HEK293 (cell line): ENCODE measurements at regions not wholly inside any gene's neighbourhood (a gene's known extent, or its start where the extent isn't known, plus 50 kb on each side); places are given as distances from the start of the nearest gene placed in this dataset.
A peak's percentile ranks its signal among the peaks of the same experiment; 100 is the strongest.

Source experiments
- KLF8 ChIP-seq: fragments of 450-650 bp; formaldehyde crosslinking; IDR thresholded peaks from 2 replicates; pipeline ENCODE4 v1.5.1; 2016; ENCODE audit warnings: missing biosample characterization, missing genetic modification characterization
- OSR2 ChIP-seq: fragments of 450-650 bp; formaldehyde crosslinking; IDR thresholded peaks from 2 replicates; pipeline ENCODE4 v1.5.1; 2016; ENCODE audit warnings: missing biosample characterization, missing genetic modification characterization
- OVOL3 ChIP-seq: fragments of 450-650 bp; formaldehyde crosslinking; IDR thresholded peaks from 2 replicates; pipeline ENCODE4 v1.5.1; 2016; ENCODE audit warnings: missing biosample characterization, missing genetic modification characterization
- SALL2 ChIP-seq: fragments of 450-650 bp; formaldehyde crosslinking; IDR thresholded peaks from 2 replicates; pipeline ENCODE4 v1.5.0; 2017; ENCODE audit warnings: missing biosample characterization, mild to moderate bottlenecking, missing genetic modification characterization, borderline replicate concordance
- SCRT2 ChIP-seq: fragments of 450-650 bp; formaldehyde crosslinking; IDR thresholded peaks from 2 replicates; pipeline ENCODE4 v1.5.1; 2016; ENCODE audit warnings: missing biosample characterization, missing genetic modification characterization
- SP2 ChIP-seq: fragments of 450-650 bp; formaldehyde crosslinking; IDR thresholded peaks from 2 replicates; pipeline ENCODE4 v1.5.1; 2016; ENCODE audit warnings: missing biosample characterization, missing genetic modification characterization
- TCF7L2 ChIP-seq: IDR thresholded peaks from 2 replicates; pipeline ENCODE4 v1.6.1; 2011; ENCODE audit warnings: low read depth, mild to moderate bottlenecking, inconsistent platforms, low read length, moderate library complexity, borderline replicate concordance
- ZBTB8A ChIP-seq: fragments of 450-650 bp; formaldehyde crosslinking; IDR thresholded peaks from 2 replicates; pipeline ENCODE4 v1.5.1; 2016; ENCODE audit warnings: missing biosample characterization, missing genetic modification characterization
- ZNF146 ChIP-seq: fragments of 450-650 bp; formaldehyde crosslinking; IDR thresholded peaks from 2 replicates; pipeline ENCODE4 v1.5.1; 2016; ENCODE audit warnings: missing biosample characterization, missing genetic modification characterization
- ZNF16 ChIP-seq: fragments of 450-650 bp; formaldehyde crosslinking; IDR thresholded peaks from 2 replicates; pipeline ENCODE4 v1.5.1; 2016; ENCODE audit warnings: low read depth, missing biosample characterization, missing genetic modification characterization
- ZNF221 ChIP-seq: fragments of 450-650 bp; formaldehyde crosslinking; IDR thresholded peaks from 2 replicates; pipeline ENCODE4 v1.5.1; 2017; ENCODE audit warnings: missing biosample characterization, missing genetic modification characterization, borderline replicate concordance
- ZNF292 ChIP-seq: fragments of 450-650 bp; formaldehyde crosslinking; IDR thresholded peaks from 2 replicates; pipeline ENCODE4 v1.5.1; 2016; ENCODE audit warnings: low read depth, missing biosample characterization, missing genetic modification characterization, borderline replicate concordance
- ZNF302 ChIP-seq: fragments of 450-650 bp; formaldehyde crosslinking; IDR thresholded peaks from 2 replicates; pipeline ENCODE4 v1.5.1; 2016; ENCODE audit warnings: missing biosample characterization, missing genetic modification characterization, low read depth
- ZNF514 ChIP-seq: fragments of 450-650 bp; formaldehyde crosslinking; IDR thresholded peaks from 2 replicates; pipeline ENCODE4 v1.5.1; 2016; ENCODE audit warnings: missing biosample characterization, missing genetic modification characterization
- ZNF555 ChIP-seq: fragments of 450-650 bp; formaldehyde crosslinking; conservative IDR thresholded peaks from 2 replicates; pipeline ENCODE4 v1.5.1; 2017; ENCODE audit warnings: missing biosample characterization, mild to moderate bottlenecking, missing genetic modification characterization, inconsistent platforms
- ZNF561 ChIP-seq: fragments of 450-650 bp; IDR thresholded peaks from 2 replicates; pipeline ENCODE4 v1.5.1; 2018; ENCODE audit warnings: missing biosample characterization, missing genetic modification characterization, borderline replicate concordance
- ZNF610 ChIP-seq: fragments of 450-650 bp; formaldehyde crosslinking; IDR thresholded peaks from 2 replicates; pipeline ENCODE4 v1.5.1; 2016; ENCODE audit warnings: missing biosample characterization, missing genetic modification characterization, borderline replicate concordance
- ZNF654 ChIP-seq: fragments of 450-650 bp; formaldehyde crosslinking; IDR thresholded peaks from 2 replicates; pipeline ENCODE4 v1.5.1; 2016; ENCODE audit warnings: low read depth, missing biosample characterization, missing genetic modification characterization
- ZNF658 ChIP-seq: fragments of 450-650 bp; formaldehyde crosslinking; IDR thresholded peaks from 2 replicates; pipeline ENCODE4; 2016; ENCODE audit warnings: missing biosample characterization, missing genetic modification characterization
- ZNF670 ChIP-seq: fragments of 450-650 bp; formaldehyde crosslinking; IDR thresholded peaks from 2 replicates; pipeline ENCODE4 v1.5.1; 2016; ENCODE audit warnings: missing biosample characterization, missing genetic modification characterization, low read depth
- ZNF830 ChIP-seq: fragments of 450-650 bp; IDR thresholded peaks from 2 replicates; pipeline ENCODE4 v1.5.0; 2018; ENCODE audit warnings: missing biosample characterization, missing genetic modification characterization, low read depth, mild to moderate bottlenecking, moderate library complexity
- ZNF843 ChIP-seq: fragments of 450-650 bp; formaldehyde crosslinking; IDR thresholded peaks from 2 replicates; pipeline ENCODE4 v1.5.1; 2016; ENCODE audit warnings: missing biosample characterization, missing genetic modification characterization
- ZSCAN23 ChIP-seq: fragments of 450-650 bp; formaldehyde crosslinking; IDR thresholded peaks from 2 replicates; pipeline ENCODE4 v1.5.1; 2016; ENCODE audit warnings: missing biosample characterization, missing genetic modification characterization
- ZXDB ChIP-seq: fragments of 450-650 bp; formaldehyde crosslinking; IDR thresholded peaks from 2 replicates; pipeline ENCODE4 v1.5.1; 2016; ENCODE audit warnings: missing biosample characterization, missing genetic modification characterization
- TF ChIP-seq, protein P1 (sequence below): fragments of 450-650 bp; formaldehyde crosslinking; IDR thresholded peaks from 2 replicates; pipeline ENCODE4 v1.5.1; 2016; ENCODE audit warnings: missing biosample characterization, missing genetic modification characterization
- TF ChIP-seq, protein P2 (sequence below): fragments of 450-650 bp; formaldehyde crosslinking; IDR thresholded peaks from 2 replicates; pipeline ENCODE4 v1.5.1; 2017; ENCODE audit warnings: missing biosample characterization, missing genetic modification characterization
- TF ChIP-seq, protein P3 (sequence below): fragments of 450-650 bp; formaldehyde crosslinking; IDR thresholded peaks from 2 replicates; pipeline ENCODE4 v1.5.1; 2017; ENCODE audit warnings: missing biosample characterization, missing genetic modification characterization
- TF ChIP-seq, protein P4 (sequence below): fragments of 450-650 bp; formaldehyde crosslinking; IDR thresholded peaks from 2 replicates; pipeline ENCODE4 v1.5.1; 2016; ENCODE audit warnings: missing biosample characterization, missing genetic modification characterization
- TF ChIP-seq, protein P5 (sequence below): fragments of 450-650 bp; formaldehyde crosslinking; IDR thresholded peaks from 2 replicates; pipeline ENCODE4 v1.5.1; 2016; ENCODE audit warnings: missing biosample characterization, missing genetic modification characterization
- TF ChIP-seq, protein P6 (sequence below): fragments of 450-650 bp; formaldehyde crosslinking; IDR thresholded peaks from 2 replicates; pipeline ENCODE4 v1.5.1; 2017; ENCODE audit warnings: missing biosample characterization, missing genetic modification characterization

DNA sequence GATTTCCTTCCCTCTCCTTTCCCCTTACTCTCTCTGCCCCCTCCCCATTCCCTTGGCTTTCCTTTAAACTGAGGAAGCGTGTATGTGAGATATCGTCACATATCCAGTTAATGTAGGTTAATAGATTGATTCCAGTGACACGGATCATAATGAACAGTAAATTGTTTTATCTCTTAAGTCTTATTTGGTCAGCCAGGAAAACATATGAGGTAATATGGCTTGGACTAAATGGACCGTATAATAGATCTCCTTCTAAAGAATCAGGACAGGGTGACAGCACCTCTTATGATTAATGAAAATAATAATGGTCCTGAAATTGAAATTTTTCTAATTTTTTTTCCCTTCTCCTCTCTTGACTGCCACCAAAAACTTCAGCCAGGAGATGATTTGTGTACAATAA, 779.8 kb upstream of the NR2F2 start (continued):
- TF ChIP-seq, protein P1, sequence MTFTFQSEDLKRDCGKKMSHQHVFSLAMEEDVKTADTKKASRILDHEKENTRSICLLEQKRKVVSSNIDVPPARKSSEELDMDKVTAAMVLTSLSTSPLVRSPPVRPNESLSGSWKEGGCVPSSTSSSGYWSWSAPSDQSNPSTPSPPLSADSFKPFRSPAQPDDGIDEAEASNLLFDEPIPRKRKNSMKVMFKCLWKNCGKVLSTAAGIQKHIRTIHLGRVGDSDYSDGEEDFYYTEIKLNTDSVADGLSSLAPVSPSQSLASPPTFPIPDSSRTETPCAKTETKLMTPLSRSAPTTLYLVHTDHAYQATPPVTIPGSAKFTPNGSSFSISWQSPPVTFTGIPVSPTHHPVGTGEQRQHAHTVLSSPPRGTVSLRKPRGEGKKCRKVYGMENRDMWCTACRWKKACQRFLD: no peak
- TF ChIP-seq SALL2 (tag by site-specific recombination) (no peak), TCF7L2 (no peak), ZNF830 (tag by site-specific recombination) (no peak), ZNF654 (tag by site-specific recombination) (no peak), OSR2 (no peak), ZNF670 (tag by site-specific recombination) (no peak), ZNF302 (tag by site-specific recombination) (no peak), SCRT2 (tag by site-specific recombination) (no peak), ZNF610 (no peak), KLF8 (tag by site-specific recombination) (peak; percentile 22; the same call in 1 of the 2 replicates), ZNF292 (tag by site-specific recombination) (no peak), ZNF146 (tag by site-specific recombination) (no peak), ZXDB (0 out of 2 replicates have a peak, but pooled peaks have one; percentile 14), SP2 (tag by site-specific recombination) (no peak), ZNF16 (tag by site-specific recombination) (no peak), ZNF561 (tag by site-specific recombination) (no peak), ZNF843 (tag by site-specific recombination) (peak; percentile 75), OVOL3 (tag by site-specific recombination) (no peak), ZNF555 (tag by site-specific recombination) (no peak), ZNF658 (tag by site-specific recombination) (no peak), ZNF514 (no peak), ZNF221 (no peak), ZSCAN23 (no peak), ZBTB8A (tag by site-specific recombination) (no peak)
- TF ChIP-seq, protein P2, sequence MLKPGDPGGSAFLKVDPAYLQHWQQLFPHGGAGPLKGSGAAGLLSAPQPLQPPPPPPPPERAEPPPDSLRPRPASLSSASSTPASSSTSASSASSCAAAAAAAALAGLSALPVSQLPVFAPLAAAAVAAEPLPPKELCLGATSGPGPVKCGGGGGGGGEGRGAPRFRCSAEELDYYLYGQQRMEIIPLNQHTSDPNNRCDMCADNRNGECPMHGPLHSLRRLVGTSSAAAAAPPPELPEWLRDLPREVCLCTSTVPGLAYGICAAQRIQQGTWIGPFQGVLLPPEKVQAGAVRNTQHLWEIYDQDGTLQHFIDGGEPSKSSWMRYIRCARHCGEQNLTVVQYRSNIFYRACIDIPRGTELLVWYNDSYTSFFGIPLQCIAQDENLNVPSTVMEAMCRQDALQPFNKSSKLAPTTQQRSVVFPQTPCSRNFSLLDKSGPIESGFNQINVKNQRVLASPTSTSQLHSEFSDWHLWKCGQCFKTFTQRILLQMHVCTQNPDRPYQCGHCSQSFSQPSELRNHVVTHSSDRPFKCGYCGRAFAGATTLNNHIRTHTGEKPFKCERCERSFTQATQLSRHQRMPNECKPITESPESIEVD (tag by site-specific recombination): peak; percentile 52; the same call in 1 of the 2 replicates
- TF ChIP-seq, protein P3, sequence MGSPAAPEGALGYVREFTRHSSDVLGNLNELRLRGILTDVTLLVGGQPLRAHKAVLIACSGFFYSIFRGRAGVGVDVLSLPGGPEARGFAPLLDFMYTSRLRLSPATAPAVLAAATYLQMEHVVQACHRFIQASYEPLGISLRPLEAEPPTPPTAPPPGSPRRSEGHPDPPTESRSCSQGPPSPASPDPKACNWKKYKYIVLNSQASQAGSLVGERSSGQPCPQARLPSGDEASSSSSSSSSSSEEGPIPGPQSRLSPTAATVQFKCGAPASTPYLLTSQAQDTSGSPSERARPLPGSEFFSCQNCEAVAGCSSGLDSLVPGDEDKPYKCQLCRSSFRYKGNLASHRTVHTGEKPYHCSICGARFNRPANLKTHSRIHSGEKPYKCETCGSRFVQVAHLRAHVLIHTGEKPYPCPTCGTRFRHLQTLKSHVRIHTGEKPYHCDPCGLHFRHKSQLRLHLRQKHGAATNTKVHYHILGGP (tag by site-specific recombination): no peak
- TF ChIP-seq, protein P4, sequence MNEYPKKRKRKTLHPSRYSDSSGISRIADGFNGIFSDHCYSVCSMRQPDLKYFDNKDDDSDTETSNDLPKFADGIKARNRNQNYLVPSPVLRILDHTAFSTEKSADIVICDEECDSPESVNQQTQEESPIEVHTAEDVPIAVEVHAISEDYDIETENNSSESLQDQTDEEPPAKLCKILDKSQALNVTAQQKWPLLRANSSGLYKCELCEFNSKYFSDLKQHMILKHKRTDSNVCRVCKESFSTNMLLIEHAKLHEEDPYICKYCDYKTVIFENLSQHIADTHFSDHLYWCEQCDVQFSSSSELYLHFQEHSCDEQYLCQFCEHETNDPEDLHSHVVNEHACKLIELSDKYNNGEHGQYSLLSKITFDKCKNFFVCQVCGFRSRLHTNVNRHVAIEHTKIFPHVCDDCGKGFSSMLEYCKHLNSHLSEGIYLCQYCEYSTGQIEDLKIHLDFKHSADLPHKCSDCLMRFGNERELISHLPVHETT (tag by site-specific recombination): no peak
- TF ChIP-seq, protein P5, sequence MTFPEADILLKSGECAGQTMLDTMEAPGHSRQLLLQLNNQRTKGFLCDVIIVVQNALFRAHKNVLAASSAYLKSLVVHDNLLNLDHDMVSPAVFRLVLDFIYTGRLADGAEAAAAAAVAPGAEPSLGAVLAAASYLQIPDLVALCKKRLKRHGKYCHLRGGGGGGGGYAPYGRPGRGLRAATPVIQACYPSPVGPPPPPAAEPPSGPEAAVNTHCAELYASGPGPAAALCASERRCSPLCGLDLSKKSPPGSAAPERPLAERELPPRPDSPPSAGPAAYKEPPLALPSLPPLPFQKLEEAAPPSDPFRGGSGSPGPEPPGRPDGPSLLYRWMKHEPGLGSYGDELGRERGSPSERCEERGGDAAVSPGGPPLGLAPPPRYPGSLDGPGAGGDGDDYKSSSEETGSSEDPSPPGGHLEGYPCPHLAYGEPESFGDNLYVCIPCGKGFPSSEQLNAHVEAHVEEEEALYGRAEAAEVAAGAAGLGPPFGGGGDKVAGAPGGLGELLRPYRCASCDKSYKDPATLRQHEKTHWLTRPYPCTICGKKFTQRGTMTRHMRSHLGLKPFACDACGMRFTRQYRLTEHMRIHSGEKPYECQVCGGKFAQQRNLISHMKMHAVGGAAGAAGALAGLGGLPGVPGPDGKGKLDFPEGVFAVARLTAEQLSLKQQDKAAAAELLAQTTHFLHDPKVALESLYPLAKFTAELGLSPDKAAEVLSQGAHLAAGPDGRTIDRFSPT (tag by site-specific recombination): 0 out of 2 replicates have a peak, but pooled peaks have one; percentile 17
- TF ChIP-seq, protein P6, sequence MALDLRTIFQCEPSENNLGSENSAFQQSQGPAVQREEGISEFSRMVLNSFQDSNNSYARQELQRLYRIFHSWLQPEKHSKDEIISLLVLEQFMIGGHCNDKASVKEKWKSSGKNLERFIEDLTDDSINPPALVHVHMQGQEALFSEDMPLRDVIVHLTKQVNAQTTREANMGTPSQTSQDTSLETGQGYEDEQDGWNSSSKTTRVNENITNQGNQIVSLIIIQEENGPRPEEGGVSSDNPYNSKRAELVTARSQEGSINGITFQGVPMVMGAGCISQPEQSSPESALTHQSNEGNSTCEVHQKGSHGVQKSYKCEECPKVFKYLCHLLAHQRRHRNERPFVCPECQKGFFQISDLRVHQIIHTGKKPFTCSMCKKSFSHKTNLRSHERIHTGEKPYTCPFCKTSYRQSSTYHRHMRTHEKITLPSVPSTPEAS (tag by site-specific recombination): no peak
